ENCODE measurements at regions not wholly inside any gene's neighbourhood (a gene's known extent, or its start where the extent isn't known, plus 50 kb on each side); places are given as distances from the start of the nearest gene placed in this dataset.

DNA sequence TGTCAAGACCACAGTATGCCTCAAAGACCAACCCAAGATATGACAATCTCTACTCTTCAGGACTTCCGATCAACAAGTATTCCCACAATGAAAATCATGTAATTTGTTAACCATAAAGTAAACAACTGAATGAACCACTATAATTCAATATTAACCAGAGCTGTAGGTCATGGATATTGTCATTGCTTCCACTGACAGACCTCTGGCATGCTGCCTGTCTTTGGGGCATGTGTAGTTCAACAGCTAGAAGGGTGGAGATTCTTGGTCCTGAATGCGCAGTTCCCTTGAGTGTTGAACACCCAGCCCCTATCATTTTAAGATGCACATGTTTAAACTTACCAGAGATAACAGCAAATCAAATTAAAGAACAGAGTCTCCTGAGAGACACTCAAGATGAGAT lies 283.0 kb downstream of the CEMIP2 start:
- TF ChIP-seq ZNF565 (CRISPR knock-in tag; conservative IDR thresholded peaks at IDR 0.05; ENCODE audit: low read depth) (no peak), ARNTL (CRISPR knock-in tag; IDR thresholded peaks at IDR 0.05; ENCODE audit: borderline replicate concordance, low read depth) (no peak), PPARA (CRISPR knock-in tag; IDR thresholded peaks at IDR 0.05; ENCODE audit: borderline replicate concordance) (no peak), ZNF8 (CRISPR knock-in tag; IDR thresholded peaks at IDR 0.05) (no peak), RARB (CRISPR knock-in tag; IDR thresholded peaks at IDR 0.05) (no peak), SNAI2 (CRISPR knock-in tag; IDR thresholded peaks at IDR 0.05) (no peak), ESRRG (CRISPR knock-in tag; IDR thresholded peaks at IDR 0.05) (no peak)
- TF ChIP-seq, protein P1, sequence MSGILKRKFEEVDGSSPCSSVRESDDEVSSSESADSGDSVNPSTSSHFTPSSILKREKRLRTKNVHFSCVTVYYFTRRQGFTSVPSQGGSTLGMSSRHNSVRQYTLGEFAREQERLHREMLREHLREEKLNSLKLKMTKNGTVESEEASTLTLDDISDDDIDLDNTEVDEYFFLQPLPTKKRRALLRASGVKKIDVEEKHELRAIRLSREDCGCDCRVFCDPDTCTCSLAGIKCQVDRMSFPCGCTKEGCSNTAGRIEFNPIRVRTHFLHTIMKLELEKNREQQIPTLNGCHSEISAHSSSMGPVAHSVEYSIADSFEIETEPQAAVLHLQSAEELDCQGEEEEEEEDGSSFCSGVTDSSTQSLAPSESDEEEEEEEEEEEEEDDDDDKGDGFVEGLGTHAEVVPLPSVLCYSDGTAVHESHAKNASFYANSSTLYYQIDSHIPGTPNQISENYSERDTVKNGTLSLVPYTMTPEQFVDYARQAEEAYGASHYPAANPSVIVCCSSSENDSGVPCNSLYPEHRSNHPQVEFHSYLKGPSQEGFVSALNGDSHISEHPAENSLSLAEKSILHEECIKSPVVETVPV (CRISPR knock-in tag; IDR thresholded peaks at IDR 0.05), result no peak
- TF ChIP-seq, protein P2, sequence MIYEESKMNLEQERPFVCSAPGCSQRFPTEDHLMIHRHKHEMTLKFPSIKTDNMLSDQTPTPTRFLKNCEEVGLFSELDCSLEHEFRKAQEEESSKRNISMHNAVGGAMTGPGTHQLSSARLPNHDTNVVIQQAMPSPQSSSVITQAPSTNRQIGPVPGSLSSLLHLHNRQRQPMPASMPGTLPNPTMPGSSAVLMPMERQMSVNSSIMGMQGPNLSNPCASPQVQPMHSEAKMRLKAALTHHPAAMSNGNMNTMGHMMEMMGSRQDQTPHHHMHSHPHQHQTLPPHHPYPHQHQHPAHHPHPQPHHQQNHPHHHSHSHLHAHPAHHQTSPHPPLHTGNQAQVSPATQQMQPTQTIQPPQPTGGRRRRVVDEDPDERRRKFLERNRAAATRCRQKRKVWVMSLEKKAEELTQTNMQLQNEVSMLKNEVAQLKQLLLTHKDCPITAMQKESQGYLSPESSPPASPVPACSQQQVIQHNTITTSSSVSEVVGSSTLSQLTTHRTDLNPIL (CRISPR knock-in tag; IDR thresholded peaks at IDR 0.05; ENCODE audit: low read depth), result no peak
